ENCODE measurements at regions not wholly inside any gene's neighbourhood (a gene's known extent, or its start where the extent isn't known, plus 50 kb on each side); places are given as distances from the start of the nearest gene placed in this dataset.

DNA sequence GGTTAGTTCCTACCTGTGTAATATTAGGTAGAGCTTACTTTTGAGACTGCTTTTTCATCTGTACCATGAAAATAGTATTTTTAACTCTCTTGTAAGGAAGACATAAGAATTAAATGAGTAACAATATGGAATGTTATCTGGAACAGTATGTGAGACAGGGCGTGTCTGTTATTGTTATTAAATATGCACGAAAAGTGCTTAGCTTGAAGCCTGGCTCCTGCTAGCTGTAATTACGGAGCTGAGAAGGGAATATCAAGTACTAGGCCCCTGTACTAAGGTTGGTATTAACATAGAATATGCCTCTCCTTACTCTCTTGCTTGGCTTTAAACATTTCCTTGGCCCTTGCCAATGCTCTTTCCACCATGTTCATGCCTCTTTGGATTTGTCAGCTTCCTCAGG lies 194.0 kb downstream of the FAM76B start:
- no peak overlapping the region for H3K4me3 ChIP-seq (ENCODE audit: low read length)
- H3K9me3 ChIP-seq (ENCODE audit: control insufficient read depth, low read length), result no peaks in the 10 kb centered on the region
- 93% methylated on average over 3 of the region's 3 CpGs for WGBS
- no peak for DNase-seq
- H3K4me1 ChIP-seq (ENCODE audit: control insufficient read depth, insufficient read depth, low read length), result peaks cover 2% of the 10 kb centered on the region
- ATAC-seq, result no peak
- H3K27ac ChIP-seq (ENCODE audit: low read length), result no peak overlapping the region
- intact Hi-C loops (cut with DNase I), result no loop called here
- H3K27me3 ChIP-seq (ENCODE audit: control insufficient read depth, insufficient read depth), result no peaks in the 10 kb centered on the region

GRCh38 chr11:95593111-95593510 lies 196.5 kb downstream of the FAM76B start:
- intact Hi-C loops (cut with DNase I), result no loop called here
- H3K27me3 ChIP-seq (ENCODE audit: control insufficient read depth, insufficient read depth), result no peaks in the 10 kb centered on the region
- H3K27ac ChIP-seq (ENCODE audit: low read length), result no peak overlapping the region
- H3K4me1 ChIP-seq (ENCODE audit: control insufficient read depth, insufficient read depth, low read length), result peaks cover 2% of the 10 kb centered on the region
- 55% methylated on average over 3 of the region's 3 CpGs for WGBS
- H3K4me3 ChIP-seq (ENCODE audit: low read length), result no peak overlapping the region
- peak; percentile 13 to 64 (median 55) for DNase-seq
- ATAC-seq, result no peak
- H3K9me3 ChIP-seq (ENCODE audit: control insufficient read depth, low read length), result no peaks in the 10 kb centered on the region

GRCh38 chr11:95592471-95592870 lies 197.1 kb downstream of the FAM76B start:
- intact Hi-C loops (cut with DNase I), result no loop called here
- peaks cover 2% of the 10 kb centered on the region for H3K4me1 ChIP-seq (ENCODE audit: control insufficient read depth, insufficient read depth, low read length)
- no peaks in the 10 kb centered on the region for H3K27me3 ChIP-seq (ENCODE audit: control insufficient read depth, insufficient read depth)
- 30% methylated on average over 4 of the region's 4 CpGs for WGBS
- H3K27ac ChIP-seq (ENCODE audit: low read length), result no peak overlapping the region
- H3K9me3 ChIP-seq (ENCODE audit: control insufficient read depth, low read length), result no peaks in the 10 kb centered on the region
- no peak overlapping the region for H3K4me3 ChIP-seq (ENCODE audit: low read length)
- DNase-seq (peak; percentile 16 to 74 (median 68)), ATAC-seq (peak; percentile 43 to 79)

DNA sequence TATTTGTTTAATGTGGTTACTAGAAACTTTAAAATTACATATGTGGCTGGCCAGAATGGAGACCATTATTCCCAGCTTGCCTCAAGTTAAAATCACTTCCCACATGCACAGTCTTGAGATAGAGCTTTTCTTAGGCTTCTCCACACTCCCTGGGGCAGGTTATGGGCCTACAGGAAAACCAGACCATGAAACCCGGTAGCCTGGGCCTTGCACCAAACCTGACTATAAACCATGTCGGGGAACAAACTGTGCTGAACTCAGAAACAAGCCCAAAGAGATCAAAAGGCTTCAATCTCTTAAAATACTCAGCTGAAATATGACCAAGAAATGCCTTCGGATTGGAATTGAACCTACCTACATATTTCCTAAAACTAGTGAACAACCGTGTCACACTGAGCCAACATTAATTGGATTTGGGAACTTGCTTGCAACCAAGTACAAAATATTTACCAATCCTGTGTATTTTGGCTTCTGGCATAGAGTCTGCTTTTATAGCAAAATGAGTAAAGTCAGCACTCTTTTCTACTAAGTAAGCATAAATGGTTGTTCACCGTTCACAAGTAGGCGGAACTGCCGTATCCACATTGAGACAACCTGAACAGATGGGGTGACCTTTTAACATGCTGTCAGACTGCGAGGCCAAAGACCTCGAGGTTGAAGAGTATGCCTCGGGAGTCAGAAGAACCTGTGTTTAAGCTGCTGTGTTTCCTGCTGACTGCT lies 199.5 kb downstream of the FAM76B start:
- DNase-seq, result no peak
- intact Hi-C loops (cut with DNase I), result no loop called here
- Histone ChIP-seq H3K4me3 (ENCODE audit: low read length) (no peak overlapping the region), H3K4me1 (ENCODE audit: control insufficient read depth, insufficient read depth, low read length) (no peaks in the 10 kb centered on the region), H3K27me3 (ENCODE audit: control insufficient read depth, insufficient read depth) (no peaks in the 10 kb centered on the region), H3K27ac (ENCODE audit: low read length) (no peak overlapping the region), H3K9me3 (ENCODE audit: control insufficient read depth, low read length) (no peaks in the 10 kb centered on the region)
- no peak for ATAC-seq
- WGBS, result 78% methylated on average over 10 of the region's 10 CpGs

DNA sequence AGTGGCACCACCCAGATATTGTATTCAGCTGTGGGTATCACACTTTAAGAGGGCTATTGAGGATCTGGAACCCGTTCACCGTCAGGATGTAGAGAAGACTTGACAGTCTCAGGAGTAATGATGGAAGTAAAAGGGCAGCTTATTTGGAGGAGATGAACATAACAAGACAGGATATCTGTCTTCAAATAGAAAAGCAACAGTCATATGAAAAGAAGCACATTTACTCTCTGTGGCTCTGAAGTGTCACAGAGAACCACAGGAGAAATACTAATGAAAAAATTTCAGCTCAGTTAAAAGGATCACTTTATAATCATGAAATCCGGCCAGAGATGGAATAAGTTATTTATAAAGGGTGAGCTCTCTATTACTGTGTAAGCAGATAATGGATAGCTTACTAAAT lies 200.8 kb downstream of the FAM76B start:
- DNase-seq (no peak), ATAC-seq (no peak)
- H3K9me3 ChIP-seq (ENCODE audit: control insufficient read depth, low read length), result no peaks in the 10 kb centered on the region
- 78% methylated on average over 3 of the region's 3 CpGs for WGBS
- intact Hi-C loops (cut with DNase I), result no loop called here
- no peaks in the 10 kb centered on the region for H3K27me3 ChIP-seq (ENCODE audit: control insufficient read depth, insufficient read depth)
- no peak overlapping the region for H3K4me3 ChIP-seq (ENCODE audit: low read length)
- H3K27ac ChIP-seq (ENCODE audit: low read length), result no peak overlapping the region
- no peaks in the 10 kb centered on the region for H3K4me1 ChIP-seq (ENCODE audit: control insufficient read depth, insufficient read depth, low read length)

GRCh38 chr11:95586661-95587060 lies 202.9 kb downstream of the FAM76B start:
- 80% methylated on average over 4 of the region's 4 CpGs for WGBS
- Histone ChIP-seq H3K4me3 (ENCODE audit: low read length) (no peak overlapping the region), H3K9me3 (ENCODE audit: control insufficient read depth, low read length) (no peaks in the 10 kb centered on the region), H3K27me3 (ENCODE audit: control insufficient read depth, insufficient read depth) (no peaks in the 10 kb centered on the region), H3K27ac (ENCODE audit: low read length) (no peak overlapping the region), H3K4me1 (ENCODE audit: control insufficient read depth, insufficient read depth, low read length) (no peaks in the 10 kb centered on the region)
- intact Hi-C loops (cut with DNase I), result no loop called here
- ATAC-seq (no peak), DNase-seq (no peak)

DNA sequence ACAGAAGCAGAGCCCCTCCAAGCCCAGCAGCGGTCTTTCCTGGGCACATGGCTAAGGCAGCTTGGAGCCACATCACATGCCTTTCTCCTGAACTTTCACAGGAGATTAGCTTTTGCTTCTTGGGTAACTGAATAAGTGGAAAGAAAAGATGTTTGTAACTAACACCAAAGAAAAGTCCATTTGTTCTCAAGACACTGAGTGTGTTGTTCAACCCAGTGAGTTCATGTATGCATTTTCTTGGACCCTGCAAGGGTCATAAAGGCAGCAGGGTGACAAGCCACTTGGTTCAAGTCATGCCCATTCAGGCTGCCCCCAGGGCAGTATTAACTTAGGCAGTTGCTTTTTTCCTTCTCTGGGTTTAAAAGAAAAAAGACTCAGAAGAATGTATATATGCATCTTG lies 203.4 kb downstream of the FAM76B start:
- WGBS, result 88% methylated on average over 1 of the region's 1 CpG
- no peak for ATAC-seq
- no peaks in the 10 kb centered on the region for H3K4me1 ChIP-seq (ENCODE audit: control insufficient read depth, insufficient read depth, low read length)
- H3K27ac ChIP-seq (ENCODE audit: low read length), result no peak overlapping the region
- H3K4me3 ChIP-seq (ENCODE audit: low read length), result no peak overlapping the region
- H3K9me3 ChIP-seq (ENCODE audit: control insufficient read depth, low read length), result no peaks in the 10 kb centered on the region
- DNase-seq, result no peak
- no peaks in the 10 kb centered on the region for H3K27me3 ChIP-seq (ENCODE audit: control insufficient read depth, insufficient read depth)
- intact Hi-C loops (cut with DNase I), result no loop called here

DNA sequence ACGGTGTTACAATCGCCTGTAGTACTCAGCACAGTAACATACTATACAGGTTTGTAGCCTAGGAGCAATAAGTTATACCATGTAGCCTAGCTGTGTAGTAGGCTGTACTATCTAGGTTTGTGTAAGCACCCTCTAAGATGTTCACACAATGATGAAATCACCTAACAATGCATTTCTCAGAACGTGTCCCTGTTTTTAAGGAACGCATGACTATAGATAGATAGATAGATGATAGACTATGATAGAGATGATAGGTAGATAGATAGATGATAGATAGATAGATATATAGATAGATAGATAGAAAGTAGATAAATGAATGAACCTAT lies 203.9 kb downstream of the FAM76B start:
- no peak overlapping the region for H3K27ac ChIP-seq (ENCODE audit: low read length)
- intact Hi-C loops (cut with DNase I), result no loop called here
- no peak overlapping the region for H3K4me3 ChIP-seq (ENCODE audit: low read length)
- DNase-seq, result no peak
- no peak for ATAC-seq
- no peaks in the 10 kb centered on the region for H3K27me3 ChIP-seq (ENCODE audit: control insufficient read depth, insufficient read depth)
- 67% methylated on average over 4 of the region's 4 CpGs for WGBS
- no peaks in the 10 kb centered on the region for H3K9me3 ChIP-seq (ENCODE audit: control insufficient read depth, low read length)
- H3K4me1 ChIP-seq (ENCODE audit: control insufficient read depth, insufficient read depth, low read length), result no peaks in the 10 kb centered on the region

- Histone ChIP-seq H3K4me3 (ENCODE audit: low read length) (no peak overlapping the region), H3K27me3 (ENCODE audit: control insufficient read depth, insufficient read depth) (no peaks in the 10 kb centered on the region), H3K4me1 (ENCODE audit: control insufficient read depth, insufficient read depth, low read length) (no peaks in the 10 kb centered on the region), H3K27ac (ENCODE audit: low read length) (no peak overlapping the region), H3K9me3 (ENCODE audit: control insufficient read depth, low read length) (no peaks in the 10 kb centered on the region)
- DNase-seq (no peak), ATAC-seq (no peak)
- intact Hi-C loops (cut with DNase I), result no loop called here
- 91% methylated on average over 3 of the region's 3 CpGs for WGBS
These were observed 204.4 kb downstream of the FAM76B start for GRCh38 chr11:95585069-95585751.

- no peaks in the 10 kb centered on the region for H3K9me3 ChIP-seq (ENCODE audit: control insufficient read depth, low read length)
- no peak overlapping the region for H3K27ac ChIP-seq (ENCODE audit: low read length)
- H3K4me1 ChIP-seq (ENCODE audit: control insufficient read depth, insufficient read depth, low read length), result no peaks in the 10 kb centered on the region
- WGBS, result 66% methylated on average over 2 of the region's 2 CpGs
- ATAC-seq (no peak), DNase-seq (no peak)
- intact Hi-C loops (cut with DNase I), result no loop called here
- H3K4me3 ChIP-seq (ENCODE audit: low read length), result no peak overlapping the region
- no peaks in the 10 kb centered on the region for H3K27me3 ChIP-seq (ENCODE audit: control insufficient read depth, insufficient read depth)
These were observed 205.0 kb downstream of the FAM76B start for GRCh38 chr11:95584589-95584988.

GRCh38 chr11:95584180-95584579 lies 205.4 kb downstream of the FAM76B start:
- WGBS, result 89% methylated on average over 3 of the region's 3 CpGs
- Histone ChIP-seq H3K27me3 (ENCODE audit: control insufficient read depth, insufficient read depth) (no peaks in the 10 kb centered on the region), H3K9me3 (ENCODE audit: control insufficient read depth, low read length) (no peaks in the 10 kb centered on the region), H3K4me3 (ENCODE audit: low read length) (no peak overlapping the region), H3K4me1 (ENCODE audit: control insufficient read depth, insufficient read depth, low read length) (no peaks in the 10 kb centered on the region), H3K27ac (ENCODE audit: low read length) (no peak overlapping the region)
- intact Hi-C loops (cut with DNase I), result no loop called here
- DNase-seq (no peak), ATAC-seq (no peak)
